HEK293 (cell line): ENCODE measurements at regions not wholly inside any gene's neighbourhood (a gene's known extent, or its start where the extent isn't known, plus 50 kb on each side); places are given as distances from the start of the nearest gene placed in this dataset.

ENCODE experiments used
- CTCF ChIA-PET: fragments of 350-600 bp; formaldehyde crosslinking; extraction: SDS; loops from one replicate; lab custom pipeline; 2021; ENCODE audit warnings: antibody characterized with exemption; lab: Yijun Ruan, JAX
- POLR2A ChIA-PET: fragments of 300-600 bp; formaldehyde crosslinking; extraction: SDS; loops from one replicate; lab custom pipeline; 2020; ENCODE audit warnings: antibody characterized with exemption, inconsistent platforms; lab: Yijun Ruan, JAX
- H3K27ac ChIP-seq: fragments of 200-500 bp; sonication (Bioruptor generic); 2 replicates; pipeline ENCODE4 v1.5.1; 2014; ENCODE audit warnings: low read depth, low read length, control low read depth, inconsistent platforms; ENCODE audit errors: extremely low read depth
- H3K36me3 ChIP-seq, 2 experiments: fragments of 200-500 bp in 1 of 2; sonication (Bioruptor generic) in 1 of 2; 1 replicate in 1 of 2; 2 replicates in 1 of 2; pipeline ENCODE4 v1.5.1; 2014 to 2017; ENCODE audit warnings: inconsistent platforms in 2 of 2, low read length in 2 of 2; ENCODE audit not compliant: control insufficient read depth in 2 of 2, insufficient read depth in 1 of 2
- H3K4me1 ChIP-seq: fragments of 200-500 bp; sonication (Bioruptor generic); 2 replicates; pipeline ENCODE4 v1.5.1; 2014; ENCODE audit warnings: mild to moderate bottlenecking, low read length, inconsistent platforms; ENCODE audit not compliant: control insufficient read depth, insufficient read depth
- H3K4me3 ChIP-seq: 2 replicates; pipeline ENCODE4 v1.5.1; 2011; ENCODE audit warnings: low read depth, mild to moderate bottlenecking, control low read depth, low read length, moderate library complexity
- H3K9me3 ChIP-seq: fragments of 200-500 bp; sonication (Bioruptor generic); 2 replicates; pipeline ENCODE4 v1.5.1; 2014; ENCODE audit warnings: low read depth, low read length, inconsistent platforms; ENCODE audit not compliant: control insufficient read depth, insufficient read depth
- HOXA7 ChIP-seq: sonication (generic); formaldehyde crosslinking; IDR thresholded peaks from 2 replicates; pipeline ENCODE4 v1.8.1; 2022; ENCODE audit warnings: missing genetic modification reagents, borderline replicate concordance
- HOXC10 ChIP-seq: sonication (generic); formaldehyde crosslinking; IDR thresholded peaks from 2 replicates; pipeline ENCODE4 v1.8.1; 2023; ENCODE audit warnings: mild to moderate bottlenecking, missing genetic modification reagents
- KLF10 ChIP-seq: fragments of 450-650 bp; IDR thresholded peaks from 2 replicates; pipeline ENCODE4 v1.5.1; 2018; ENCODE audit warnings: missing biosample characterization, mild to moderate bottlenecking, missing genetic modification characterization
- SALL2 ChIP-seq: fragments of 450-650 bp; formaldehyde crosslinking; IDR thresholded peaks from 2 replicates; pipeline ENCODE4 v1.5.0; 2017; ENCODE audit warnings: missing biosample characterization, mild to moderate bottlenecking, missing genetic modification characterization, borderline replicate concordance
- YY2 ChIP-seq: fragments of 450-650 bp; formaldehyde crosslinking; IDR thresholded peaks from 2 replicates; pipeline ENCODE4 v1.5.1; 2016; ENCODE audit warnings: missing biosample characterization, missing genetic modification characterization
- ZEB2 ChIP-seq: fragments of 450-650 bp; formaldehyde crosslinking; IDR thresholded peaks from 2 replicates; pipeline ENCODE4 v1.5.1; 2016; ENCODE audit warnings: missing biosample characterization, missing genetic modification characterization
- ZFHX2 ChIP-seq: fragments of 450-650 bp; formaldehyde crosslinking; conservative IDR thresholded peaks from 2 replicates; pipeline ENCODE4 v1.5.1; 2016; ENCODE audit warnings: missing biosample characterization, missing genetic modification characterization
- ZFP37 ChIP-seq: fragments of 450-650 bp; formaldehyde crosslinking; IDR thresholded peaks from 2 replicates; pipeline ENCODE4 v1.5.1; 2016; ENCODE audit warnings: missing biosample characterization, missing genetic modification characterization
- ZIC2 ChIP-seq: fragments of 450-650 bp; formaldehyde crosslinking; IDR thresholded peaks from 2 replicates; pipeline ENCODE4 v1.5.1; 2016; ENCODE audit warnings: missing biosample characterization, missing genetic modification characterization
- ZNF274 ChIP-seq, 2 experiments: fragments of 200-500 bp in 1 of 2; fragments of 450-650 bp in 1 of 2; sonication (Bioruptor generic) in 1 of 2; formaldehyde crosslinking in 1 of 2; IDR thresholded peaks; 2 replicates each; pipeline versions ENCODE4 v1.5.1 to v1.6.1; 2014 to 2016; ENCODE audit warnings: borderline replicate concordance in 1 of 2, inconsistent platforms in 1 of 2, low read length in 1 of 2, missing biosample characterization in 1 of 2, missing genetic modification characterization in 1 of 2
- ZNF302 ChIP-seq: fragments of 450-650 bp; formaldehyde crosslinking; IDR thresholded peaks from 2 replicates; pipeline ENCODE4 v1.5.1; 2016; ENCODE audit warnings: missing biosample characterization, missing genetic modification characterization, low read depth
- ZNF311 ChIP-seq: fragments of 450-650 bp; formaldehyde crosslinking; IDR thresholded peaks from 2 replicates; pipeline ENCODE4 v1.5.1; 2017; ENCODE audit warnings: missing biosample characterization, missing genetic modification characterization, borderline replicate concordance
- ZNF37A ChIP-seq: fragments of 450-650 bp; IDR thresholded peaks from 2 replicates; pipeline ENCODE4 v1.5.1; 2018; ENCODE audit warnings: missing biosample characterization, missing genetic modification characterization
- ZNF530 ChIP-seq: fragments of 450-650 bp; formaldehyde crosslinking; IDR thresholded peaks from 2 replicates; pipeline ENCODE4 v1.5.1; 2016; ENCODE audit warnings: low read depth, missing biosample characterization, missing genetic modification characterization
- ZNF610 ChIP-seq: fragments of 450-650 bp; formaldehyde crosslinking; IDR thresholded peaks from 2 replicates; pipeline ENCODE4 v1.5.1; 2016; ENCODE audit warnings: missing biosample characterization, missing genetic modification characterization, borderline replicate concordance
- ZNF664 ChIP-seq: fragments of 450-650 bp; formaldehyde crosslinking; IDR thresholded peaks from 2 replicates; pipeline ENCODE4 v1.5.1; 2016; ENCODE audit warnings: missing biosample characterization, missing genetic modification characterization
- ZSCAN23 ChIP-seq: fragments of 450-650 bp; formaldehyde crosslinking; IDR thresholded peaks from 2 replicates; pipeline ENCODE4 v1.5.1; 2016; ENCODE audit warnings: missing biosample characterization, missing genetic modification characterization
- TF ChIP-seq, protein P1 (sequence below): fragments of 450-650 bp; IDR thresholded peaks from 2 replicates; pipeline ENCODE4 v1.5.1; 2018; ENCODE audit warnings: missing biosample characterization, mild to moderate bottlenecking, missing genetic modification characterization
- TF ChIP-seq, protein P2 (sequence below): fragments of 450-650 bp; formaldehyde crosslinking; IDR thresholded peaks from 2 replicates; pipeline ENCODE4 v1.5.1; 2016; ENCODE audit warnings: missing biosample characterization, missing genetic modification characterization
- TF ChIP-seq, protein P3 (sequence below): fragments of 450-650 bp; formaldehyde crosslinking; IDR thresholded peaks from 2 replicates; pipeline ENCODE4 v1.5.1; 2016; ENCODE audit warnings: missing biosample characterization, missing genetic modification characterization

DNA sequence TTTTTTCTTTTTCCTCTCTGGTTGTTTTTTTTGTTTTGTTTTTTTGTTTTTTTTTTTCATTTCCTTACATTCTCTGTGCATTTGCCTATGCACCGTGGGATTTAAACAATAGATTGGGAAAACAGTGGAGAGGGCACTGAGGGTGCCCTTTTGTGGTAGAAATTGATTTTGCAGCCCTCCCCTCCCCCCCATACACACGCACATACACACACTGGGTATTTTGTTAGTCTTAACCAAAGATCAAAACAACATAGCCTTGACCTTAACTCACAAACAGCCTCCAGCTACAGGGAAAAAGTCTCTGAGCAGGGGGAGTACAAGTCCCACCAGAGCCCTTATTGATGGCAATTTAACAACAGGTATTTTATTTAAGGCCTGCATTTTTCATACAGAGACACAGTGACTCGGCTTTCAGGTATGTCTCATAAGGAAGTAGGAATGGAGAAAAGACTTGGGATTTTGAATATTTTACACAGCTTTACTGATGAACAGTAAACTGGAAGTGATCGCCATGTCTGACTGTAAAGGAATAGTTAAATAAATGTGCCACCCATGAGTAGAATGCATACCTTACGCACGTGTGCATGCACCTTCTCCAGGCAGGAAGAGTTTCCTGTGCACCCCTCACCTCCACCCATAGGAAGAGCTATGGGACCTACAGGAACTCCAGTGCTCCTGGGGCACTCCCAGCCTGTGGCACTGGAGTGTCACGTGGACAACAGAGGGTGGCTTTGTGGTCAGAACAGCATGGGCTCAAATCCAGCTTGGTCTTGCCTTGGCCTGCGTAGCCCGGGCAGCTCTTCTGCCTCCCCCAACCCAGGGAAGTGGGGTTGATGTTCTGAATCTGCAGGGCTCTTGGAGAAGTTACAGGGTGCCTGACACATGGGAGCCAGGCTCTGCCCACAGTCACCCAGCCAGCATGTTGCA lies 266.4 kb downstream of the ANAPC1 start (continued):
- no peak for TF ChIP-seq HOXA7
- TF ChIP-seq, protein P1, sequence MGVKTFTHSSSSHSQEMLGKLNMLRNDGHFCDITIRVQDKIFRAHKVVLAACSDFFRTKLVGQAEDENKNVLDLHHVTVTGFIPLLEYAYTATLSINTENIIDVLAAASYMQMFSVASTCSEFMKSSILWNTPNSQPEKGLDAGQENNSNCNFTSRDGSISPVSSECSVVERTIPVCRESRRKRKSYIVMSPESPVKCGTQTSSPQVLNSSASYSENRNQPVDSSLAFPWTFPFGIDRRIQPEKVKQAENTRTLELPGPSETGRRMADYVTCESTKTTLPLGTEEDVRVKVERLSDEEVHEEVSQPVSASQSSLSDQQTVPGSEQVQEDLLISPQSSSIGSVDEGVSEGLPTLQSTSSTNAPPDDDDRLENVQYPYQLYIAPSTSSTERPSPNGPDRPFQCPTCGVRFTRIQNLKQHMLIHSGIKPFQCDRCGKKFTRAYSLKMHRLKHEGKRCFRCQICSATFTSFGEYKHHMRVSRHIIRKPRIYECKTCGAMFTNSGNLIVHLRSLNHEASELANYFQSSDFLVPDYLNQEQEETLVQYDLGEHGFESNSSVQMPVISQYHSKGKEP: no peak
- TF ChIP-seq, all 188 proteins: peak for 0

DNA sequence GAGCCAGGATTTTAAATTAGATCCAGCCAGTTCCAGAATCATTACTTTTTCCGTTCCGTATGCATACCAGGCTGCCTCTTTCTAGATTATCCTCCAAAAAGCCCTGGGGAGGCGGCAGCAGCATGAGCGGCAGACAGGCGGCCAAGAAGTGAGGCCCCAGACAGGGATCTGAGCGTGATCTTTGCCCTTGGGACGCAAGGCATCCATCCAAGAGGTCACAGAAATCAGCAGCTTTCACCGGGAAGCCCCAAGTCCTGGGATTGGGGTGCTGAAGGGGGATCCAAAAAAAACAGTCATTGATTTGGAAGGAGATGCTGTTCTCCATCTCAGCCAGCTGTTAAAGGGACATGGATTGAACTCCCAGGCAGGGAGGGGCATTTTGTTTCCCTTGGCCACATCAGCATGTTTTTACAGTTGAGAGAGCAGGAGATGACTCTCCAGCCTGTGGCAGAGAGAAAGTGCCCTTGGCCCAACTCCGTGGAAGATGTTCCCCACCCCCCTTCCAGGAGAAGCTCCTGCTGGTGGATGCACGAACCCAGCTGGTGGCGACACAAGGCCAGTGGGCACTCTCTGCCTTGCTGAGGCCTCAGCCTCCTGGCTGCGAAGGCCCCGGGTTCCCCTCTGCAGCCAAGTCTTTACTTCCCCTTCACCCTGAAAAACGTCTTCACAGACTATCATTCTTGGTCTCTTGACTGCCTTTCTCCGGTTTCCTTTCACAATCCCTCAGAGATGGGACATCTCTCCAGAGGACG lies 265.6 kb downstream of the ANAPC1 start:
- ChIA-PET POLR2A (interaction anchor here (1.3 kb wide), 1 partner anchor 80 kb away, joined by 4 read pairs; no protein-coding TSS in a partner anchor), CTCF (interaction anchor here (0.6 kb wide), 1 partner anchor 144 kb away, joined by 3 read pairs; no protein-coding TSS in a partner anchor)

DNA sequence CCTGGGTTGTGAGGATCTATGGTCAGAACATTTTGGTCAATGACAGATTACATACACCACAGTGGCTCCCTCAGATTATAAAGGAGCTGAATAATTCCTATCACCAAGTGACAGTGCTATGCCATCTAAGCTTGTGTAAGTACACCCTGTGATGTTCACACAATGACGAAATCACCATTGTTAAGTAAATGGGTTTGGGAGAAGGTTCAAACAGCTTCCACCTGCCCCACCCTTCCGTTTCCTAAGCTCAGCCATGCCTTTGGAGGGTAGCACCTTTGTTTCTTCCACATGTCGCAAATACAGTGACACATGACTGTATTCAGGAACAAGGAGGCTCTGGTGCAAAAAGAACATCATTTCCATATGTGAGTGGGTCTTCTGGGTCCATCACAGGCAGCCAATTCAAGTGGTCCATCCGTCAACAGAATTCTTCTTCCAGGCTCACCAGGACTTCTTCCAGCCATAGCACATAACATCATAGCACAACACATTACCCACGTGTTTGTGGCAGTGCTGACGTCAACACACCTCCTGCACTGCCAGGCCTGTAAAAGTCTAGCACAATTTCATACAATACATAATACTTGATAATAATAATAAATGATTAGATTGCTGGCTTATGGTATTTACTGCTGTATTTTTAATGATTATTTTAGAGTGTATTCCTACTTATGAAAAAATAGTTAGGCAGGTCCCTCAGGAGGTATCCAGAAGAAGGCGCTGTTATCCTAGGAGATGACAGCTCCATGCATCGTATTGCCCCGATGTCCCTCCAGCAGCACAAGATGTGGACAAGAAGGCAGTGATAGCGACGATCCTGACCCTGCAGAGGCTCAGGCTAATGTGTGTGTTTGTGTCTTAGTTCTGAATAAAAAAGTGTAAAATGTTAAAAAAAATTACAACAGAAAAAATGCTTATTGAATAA lies 264.8 kb downstream of the ANAPC1 start:
- H3K36me3 ChIP-seq: no peaks in the 10 kb centered on the region
- POLR2A ChIA-PET: interaction anchor here (1.3 kb wide), 1 partner anchor 79 kb away, joined by 4 read pairs; no protein-coding TSS in a partner anchor
- no peak overlapping the region for H3K27ac ChIP-seq
- H3K4me1 ChIP-seq: no peaks in the 10 kb centered on the region
- TF ChIP-seq ZNF610 (tag by site-specific recombination) (no peak), ZNF664 (tag by site-specific recombination) (no peak), ZNF302 (no peak), ZFP37 (tag by site-specific recombination) (no peak), KLF10 (tag by site-specific recombination) (no peak), ZNF274 (IDR thresholded peaks at IDR 0.05; ENCODE audit: low read length) (no peak), ZNF274 (tag by site-specific recombination; IDR thresholded peaks at IDR 0.05; ENCODE audit: borderline replicate concordance) (no peak), HOXC10 (CRISPR knock-in tag) (no peak), ZNF530 (tag by site-specific recombination) (no peak)
- TF ChIP-seq, protein P2, sequence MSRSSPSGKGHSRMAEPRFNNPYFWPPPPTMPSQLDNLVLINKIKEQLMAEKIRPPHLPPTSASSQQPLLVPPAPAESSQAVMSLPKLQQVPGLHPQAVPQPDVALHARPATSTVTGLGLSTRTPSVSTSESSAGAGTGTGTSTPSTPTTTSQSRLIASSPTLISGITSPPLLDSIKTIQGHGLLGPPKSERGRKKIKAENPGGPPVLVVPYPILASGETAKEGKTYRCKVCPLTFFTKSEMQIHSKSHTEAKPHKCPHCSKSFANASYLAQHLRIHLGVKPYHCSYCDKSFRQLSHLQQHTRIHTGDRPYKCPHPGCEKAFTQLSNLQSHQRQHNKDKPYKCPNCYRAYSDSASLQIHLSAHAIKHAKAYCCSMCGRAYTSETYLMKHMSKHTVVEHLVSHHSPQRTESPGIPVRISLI (tag by site-specific recombination): no peak
- CTCF ChIA-PET: interaction anchor here (0.6 to 1.3 kb wide), 6 partner anchors 32 to 506 kb away, joined by 3 to 11 read pairs (median 3); no protein-coding TSS in a partner anchor
- H3K4me3 ChIP-seq: no peak overlapping the region
- no peaks in the 10 kb centered on the region for H3K9me3 ChIP-seq

More for the DNA sequence above, 265.6 kb downstream of the ANAPC1 start:
- Histone ChIP-seq H3K9me3 (no peaks in the 10 kb centered on the region), H3K27ac (no peak overlapping the region), H3K4me3 (no peak overlapping the region), H3K4me1 (no peaks in the 10 kb centered on the region), H3K36me3 (no peaks in the 10 kb centered on the region)
- TF ChIP-seq ZEB2: no peak
- no peak for TF ChIP-seq ZNF37A (tag by site-specific recombination)
- TF ChIP-seq KLF10 (tag by site-specific recombination): no peak
- TF ChIP-seq ZNF311 (tag by site-specific recombination): no peak
- TF ChIP-seq ZSCAN23 (tag by site-specific recombination): no peak
- no peak for TF ChIP-seq SALL2
- TF ChIP-seq YY2: no peak
- no peak for TF ChIP-seq ZFHX2 (tag by site-specific recombination)
- TF ChIP-seq ZIC2 (tag by site-specific recombination): no peak
- TF ChIP-seq, protein P3, sequence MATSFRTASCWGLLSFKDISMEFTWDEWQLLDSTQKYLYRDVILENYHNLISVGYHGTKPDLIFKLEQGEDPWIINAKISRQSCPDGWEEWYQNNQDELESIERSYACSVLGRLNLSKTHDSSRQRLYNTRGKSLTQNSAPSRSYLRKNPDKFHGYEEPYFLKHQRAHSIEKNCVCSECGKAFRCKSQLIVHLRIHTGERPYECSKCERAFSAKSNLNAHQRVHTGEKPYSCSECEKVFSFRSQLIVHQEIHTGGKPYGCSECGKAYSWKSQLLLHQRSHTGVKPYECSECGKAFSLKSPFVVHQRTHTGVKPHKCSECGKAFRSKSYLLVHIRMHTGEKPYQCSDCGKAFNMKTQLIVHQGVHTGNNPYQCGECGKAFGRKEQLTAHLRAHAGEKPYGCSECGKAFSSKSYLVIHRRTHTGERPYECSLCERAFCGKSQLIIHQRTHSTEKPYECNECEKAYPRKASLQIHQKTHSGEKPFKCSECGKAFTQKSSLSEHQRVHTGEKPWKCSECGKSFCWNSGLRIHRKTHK (tag by site-specific recombination): no peak
